GM12873 (cell line): ENCODE measurements at regions not wholly inside any gene's neighbourhood (a gene's known extent, or its start where the extent isn't known, plus 50 kb on each side); places are given as distances from the start of the nearest gene placed in this dataset.

Experiments used
- TF ChIP-seq, protein P1 (sequence below): IDR thresholded peaks from 2 replicates; pipeline ENCODE4 v1.5.1; 2012; ENCODE audit warnings: low read depth, mild to moderate bottlenecking, moderate library complexity, low read length, control low read depth; ENCODE audit not compliant: insufficient read depth; ENCODE audit errors: missing control alignments

DNA sequence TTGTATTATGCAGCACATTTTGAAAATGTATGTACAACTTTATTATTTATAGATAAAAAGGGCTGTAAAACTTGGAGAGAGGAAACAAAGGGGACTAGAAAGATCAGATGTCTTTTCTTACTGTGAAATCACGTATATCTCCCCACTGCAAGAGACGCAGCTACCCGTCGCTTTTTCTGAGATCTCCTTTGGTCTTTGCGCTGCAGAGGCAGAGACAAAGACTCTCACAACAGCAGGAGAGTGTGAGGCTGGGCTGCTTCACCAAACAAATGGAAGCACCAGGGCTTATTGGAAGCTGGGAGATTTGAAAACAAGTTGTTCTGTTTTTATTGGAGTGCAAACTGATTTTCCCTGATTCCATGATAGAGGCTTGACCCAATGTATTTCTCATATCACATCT is 129.0 kb upstream of the PARD3B start:
- TF ChIP-seq, protein P1, sequence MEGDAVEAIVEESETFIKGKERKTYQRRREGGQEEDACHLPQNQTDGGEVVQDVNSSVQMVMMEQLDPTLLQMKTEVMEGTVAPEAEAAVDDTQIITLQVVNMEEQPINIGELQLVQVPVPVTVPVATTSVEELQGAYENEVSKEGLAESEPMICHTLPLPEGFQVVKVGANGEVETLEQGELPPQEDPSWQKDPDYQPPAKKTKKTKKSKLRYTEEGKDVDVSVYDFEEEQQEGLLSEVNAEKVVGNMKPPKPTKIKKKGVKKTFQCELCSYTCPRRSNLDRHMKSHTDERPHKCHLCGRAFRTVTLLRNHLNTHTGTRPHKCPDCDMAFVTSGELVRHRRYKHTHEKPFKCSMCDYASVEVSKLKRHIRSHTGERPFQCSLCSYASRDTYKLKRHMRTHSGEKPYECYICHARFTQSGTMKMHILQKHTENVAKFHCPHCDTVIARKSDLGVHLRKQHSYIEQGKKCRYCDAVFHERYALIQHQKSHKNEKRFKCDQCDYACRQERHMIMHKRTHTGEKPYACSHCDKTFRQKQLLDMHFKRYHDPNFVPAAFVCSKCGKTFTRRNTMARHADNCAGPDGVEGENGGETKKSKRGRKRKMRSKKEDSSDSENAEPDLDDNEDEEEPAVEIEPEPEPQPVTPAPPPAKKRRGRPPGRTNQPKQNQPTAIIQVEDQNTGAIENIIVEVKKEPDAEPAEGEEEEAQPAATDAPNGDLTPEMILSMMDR = no peak

DNA sequence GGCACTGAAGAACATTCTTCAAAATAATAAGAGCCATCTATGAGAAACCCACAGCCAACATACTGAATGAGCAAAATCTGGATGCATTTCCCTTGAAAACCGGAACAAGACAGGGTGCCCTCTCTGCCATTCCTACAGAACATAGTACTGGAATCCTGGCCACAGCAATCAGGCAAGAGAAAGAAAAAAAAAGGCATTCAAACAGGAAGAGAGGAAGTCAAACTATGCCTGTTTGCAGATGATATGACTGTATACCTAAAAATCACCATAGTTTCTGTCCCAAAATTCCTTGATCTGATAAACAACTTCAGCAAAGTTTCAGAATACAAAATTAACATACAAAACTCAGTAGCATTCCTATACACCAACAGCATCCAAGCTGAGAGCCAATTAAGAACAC is 119.5 kb upstream of the PARD3B start:
- TF ChIP-seq, protein P1 = no peak

DNA sequence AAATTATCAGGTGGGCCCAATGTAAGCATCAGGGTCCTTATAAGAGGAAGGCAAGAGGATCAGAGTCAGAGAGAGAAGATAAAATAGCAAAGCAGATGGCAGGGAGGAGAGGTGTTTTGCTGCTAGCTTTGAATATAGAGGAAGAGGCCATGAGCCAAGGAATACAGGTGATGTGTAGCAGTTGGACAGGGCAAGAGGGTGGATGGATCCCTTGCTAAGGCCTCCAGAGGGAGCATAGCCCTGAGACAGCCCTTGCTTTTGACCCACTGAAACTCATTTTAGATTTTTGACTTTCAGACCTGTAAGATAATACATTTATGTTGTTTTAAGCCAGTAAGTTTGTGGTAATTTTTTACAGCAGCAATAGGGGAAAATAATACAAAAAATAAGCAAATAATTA is 116.6 kb upstream of the PARD3B start:
- TF ChIP-seq, protein P1 = no peak

DNA sequence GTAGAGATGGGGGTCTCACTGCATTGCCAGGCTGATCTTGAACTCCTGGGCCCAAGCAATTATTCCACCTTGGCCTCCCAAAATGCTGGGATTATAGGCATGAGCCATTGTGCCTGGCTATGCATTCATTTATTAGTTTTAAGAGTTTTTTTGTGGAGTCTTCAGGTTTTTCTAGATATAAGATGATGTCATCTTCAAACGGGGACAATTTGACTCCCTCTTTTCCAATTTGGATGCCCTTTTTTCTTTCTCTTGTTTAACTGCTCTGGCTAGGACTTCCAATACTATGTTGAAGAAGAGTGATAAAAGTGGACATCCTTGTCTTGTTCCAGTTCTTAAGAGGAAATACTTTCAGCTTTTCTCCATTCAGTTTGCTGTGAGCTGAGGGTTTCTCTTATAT is 113.7 kb upstream of the PARD3B start:
- TF ChIP-seq, protein P1 = no peak

DNA sequence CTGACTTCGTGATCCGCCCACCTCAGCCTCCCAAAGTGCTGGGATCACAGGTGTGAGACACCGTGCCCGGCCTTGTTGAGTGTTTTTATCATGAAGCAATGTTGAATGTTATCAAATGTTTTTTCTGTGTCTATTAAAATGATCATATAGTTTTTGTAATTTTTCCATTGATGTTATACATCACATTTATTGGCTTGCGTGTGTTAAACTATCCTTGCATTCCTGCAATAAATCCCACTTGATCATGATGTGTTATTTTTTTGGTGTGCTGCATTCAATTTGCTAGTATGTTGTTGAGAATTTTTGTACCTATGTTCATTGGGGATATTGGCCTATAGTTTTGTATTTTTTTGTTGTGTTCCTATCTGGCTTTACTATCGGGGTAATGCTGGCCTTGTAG is 113.1 kb upstream of the PARD3B start:
- TF ChIP-seq, protein P1 = no peak

GRCh38 chr2:204434660-204435462 is 110.4 kb upstream of the PARD3B start:
- TF ChIP-seq, protein P1 = no peak

DNA sequence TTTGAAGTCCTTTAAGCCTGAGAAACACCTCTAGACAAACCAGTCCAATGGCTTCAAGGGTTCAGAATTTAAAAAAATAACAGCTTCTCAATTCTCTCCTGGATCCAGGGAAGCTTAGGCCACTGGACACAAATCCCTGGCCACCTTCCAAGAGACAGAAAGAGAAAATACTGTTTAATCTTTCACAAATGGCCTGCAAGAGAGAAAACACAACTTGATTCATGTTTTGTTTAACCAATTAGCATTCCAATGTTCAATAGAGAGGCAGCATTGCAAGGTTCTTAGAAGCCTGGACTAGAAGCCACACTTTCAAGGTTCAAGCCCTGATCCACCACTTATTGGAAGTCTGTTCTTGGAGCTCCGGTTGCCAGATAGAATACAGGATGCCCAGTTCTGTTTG is 109.0 kb upstream of the PARD3B start:
- TF ChIP-seq, protein P1 = no peak
